Forelimb muscle (tissue), 1 donor: ENCODE measurements at regions not wholly inside any gene's neighbourhood (a gene's known extent, or its start where the extent isn't known, plus 50 kb on each side); places are given as distances from the start of the nearest gene placed in this dataset.
A peak's percentile ranks its signal among the peaks of the same experiment; 100 is the strongest.
"Not testable (repeated sequence)": the region's sequence is repeated elsewhere in the genome, so short reads cannot be mapped to it uniquely, and the experiment has no call there.

ENCODE experiments used
- DNase-seq: peaks from one replicate; pipeline ENCODE4 v3.0.0-alpha.2; 2013; ENCODE audit warnings: low read depth

- DNase-seq, result no peak
Observed at GRCh38 chrX:45592101-45592500, 391.4 kb upstream of the DIPK2B start.

GRCh38 chrX:45591650-45592049 is 391.0 kb upstream of the DIPK2B start:
- DNase-seq, result no peak

GRCh38 chrX:45584717-45585116 is 384.0 kb upstream of the DIPK2B start:
- DNase-seq, result no peak

- DNase-seq, result no peak
Observed at GRCh38 chrX:45577361-45577760, 376.7 kb upstream of the DIPK2B start.

- DNase-seq, result no peak
Observed at GRCh38 chrX:45571453-45571852, 370.8 kb upstream of the DIPK2B start.

GRCh38 chrX:45566456-45566855 is 365.8 kb upstream of the DIPK2B start:
- no peak for DNase-seq

- DNase-seq, result no peak
Observed at GRCh38 chrX:45557387-45557786, 356.7 kb upstream of the DIPK2B start.

- no peak for DNase-seq
Observed at GRCh38 chrX:45554736-45555135, 354.1 kb upstream of the DIPK2B start.

- no peak for DNase-seq
Observed at GRCh38 chrX:45553417-45553816, 352.7 kb upstream of the DIPK2B start.

- not testable (repeated sequence) for DNase-seq
Observed at GRCh38 chrX:45546697-45547096, 346.0 kb upstream of the DIPK2B start.

- peak; percentile 25 for DNase-seq
Observed at GRCh38 chrX:45540181-45540580, 339.5 kb upstream of the DIPK2B start.

GRCh38 chrX:45537936-45538335 is 337.3 kb upstream of the DIPK2B start:
- DNase-seq, result no peak

- no peak for DNase-seq
Observed at GRCh38 chrX:45527834-45528233, 327.2 kb upstream of the DIPK2B start.

- DNase-seq, result no peak
Observed at GRCh38 chrX:45524805-45525204, 324.1 kb upstream of the DIPK2B start.

- DNase-seq, result no peak
Observed at GRCh38 chrX:45524296-45524695, 323.6 kb upstream of the DIPK2B start.

GRCh38 chrX:45518552-45518951 is 317.9 kb upstream of the DIPK2B start:
- no peak for DNase-seq

GRCh38 chrX:45517090-45517973 is 316.7 kb upstream of the DIPK2B start:
- no peak for DNase-seq

- peak; percentile 28 for DNase-seq
Observed at GRCh38 chrX:45515262-45516215, 314.9 kb upstream of the DIPK2B start.

GRCh38 chrX:45513042-45513441 is 312.4 kb upstream of the DIPK2B start:
- DNase-seq, result no peak

- DNase-seq, result no peak
Observed at GRCh38 chrX:45508454-45508853, 307.8 kb upstream of the DIPK2B start.

- no peak for DNase-seq
Observed at GRCh38 chrX:45506149-45506730, 305.6 kb upstream of the DIPK2B start.

GRCh38 chrX:45505214-45505613 is 304.5 kb upstream of the DIPK2B start:
- DNase-seq, result no peak
